ENCODE measurements at regions not wholly inside any gene's neighbourhood (a gene's known extent, or its start where the extent isn't known, plus 50 kb on each side); places are given as distances from the start of the nearest gene placed in this dataset.

DNA sequence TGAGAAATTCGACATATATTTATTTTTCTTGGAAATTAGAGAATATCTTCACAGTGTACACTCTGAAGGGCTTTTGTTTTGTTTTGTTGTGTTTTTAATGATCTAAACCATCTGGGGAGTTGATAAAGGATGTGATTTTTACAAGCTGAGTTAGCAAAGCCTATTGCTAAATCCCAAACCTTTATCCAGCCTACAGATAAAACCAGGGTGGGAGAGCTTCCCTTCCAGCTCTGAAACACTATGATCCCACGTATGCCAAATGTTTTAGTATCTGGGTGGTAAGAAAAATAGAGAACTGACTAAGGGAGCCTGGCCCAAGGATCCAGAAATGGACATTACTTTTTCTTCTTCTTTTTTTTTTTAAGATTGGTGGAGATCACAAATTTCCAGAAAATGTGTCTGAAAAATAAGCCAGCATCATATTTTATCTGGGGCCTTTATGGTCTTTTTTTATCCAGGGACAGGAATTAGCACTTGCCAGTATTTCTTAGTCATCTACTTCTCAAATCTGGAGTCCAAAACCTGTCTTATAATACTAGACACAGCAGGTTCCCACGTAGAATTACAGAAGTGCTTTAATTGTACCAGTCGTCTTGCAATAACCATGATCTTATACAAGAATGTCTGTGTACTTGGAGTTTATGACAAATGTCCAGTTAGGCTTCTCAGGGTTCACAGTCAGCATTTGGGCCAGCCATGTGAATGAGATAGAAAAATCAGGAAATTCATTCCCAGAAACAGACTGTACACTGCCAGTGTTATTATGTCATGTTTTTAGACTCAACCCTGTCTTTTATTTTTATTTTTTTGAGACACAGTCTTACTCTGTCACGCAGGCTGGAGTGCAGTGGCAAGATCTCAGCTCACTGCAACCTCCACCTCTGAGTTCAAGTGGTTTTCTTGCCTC is 290.8 kb upstream of the MPDZ start:
- no peak overlapping the region for H4K91ac ChIP-seq (ENCODE audit: low read length)
- no peak overlapping the region for H3K23ac ChIP-seq (ENCODE audit: low read length in 2 of 2)
- H3K27me3 ChIP-seq (ENCODE audit: control insufficient read depth in 1 of 2, insufficient read depth in 1 of 2, low read length in 2 of 2), result no peaks in the 10 kb centered on the region
- H2BK120ac ChIP-seq (ENCODE audit: low read depth, low read length), result no peak overlapping the region
- H2BK5ac ChIP-seq (ENCODE audit: low read depth, low read length, poor library complexity, severe bottlenecking), result no peak overlapping the region
- no peak overlapping the region for H2BK12ac ChIP-seq (ENCODE audit: low read length in 2 of 2)
- no peak overlapping the region for H3K18ac ChIP-seq (ENCODE audit: low read depth in 1 of 2, low read length in 2 of 2)
- no peak overlapping the region for H3K4me2 ChIP-seq (ENCODE audit: low read length, poor library complexity, severe bottlenecking)
- no peak overlapping the region for H3K4me3 ChIP-seq (ENCODE audit: insufficient read depth in 1 of 2, low read depth in 1 of 2, low read length in 2 of 2)
- no peak overlapping the region for H4K8ac ChIP-seq (ENCODE audit: low read length)
- H3K14ac ChIP-seq (ENCODE audit: low read length in 2 of 2), result no peak overlapping the region
- no peaks in the 10 kb centered on the region for H3K9me3 ChIP-seq (ENCODE audit: control insufficient read depth, low read length)
- H3K9ac ChIP-seq (ENCODE audit: low read length), result peak overlapping the region; percentile 7
- H2BK15ac ChIP-seq (ENCODE audit: low read depth, poor library complexity, severe bottlenecking), result no peak overlapping the region
- no peaks in the 10 kb centered on the region for H3K36me3 ChIP-seq (ENCODE audit: control insufficient read depth in 1 of 2, insufficient read depth in 2 of 2, low read depth in 1 of 2, low read length in 2 of 2)
- H2AK5ac ChIP-seq (ENCODE audit: low read length, severe bottlenecking), result no peak overlapping the region
- no peak overlapping the region for H3K27ac ChIP-seq (ENCODE audit: low read length, poor library complexity, severe bottlenecking)
- H3K79me1 ChIP-seq (replicated peaks; ENCODE audit: low read length, poor library complexity, severe bottlenecking), result no peaks in the 10 kb centered on the region
- no peak overlapping the region for H2AFZ ChIP-seq (ENCODE audit: low read depth, low read length)
- WGBS, result 84% methylated on average over 3 of the region's 5 CpGs
- DNase-seq, result no peak
- H3K4ac ChIP-seq (ENCODE audit: low read depth in 1 of 2, low read length in 2 of 2), result no peak overlapping the region
- no peaks in the 10 kb centered on the region for H3K4me1 ChIP-seq (ENCODE audit: control insufficient read depth, insufficient read depth, low read depth, low read length)

GRCh38 chr9:13569602-13570067 is 290.1 kb upstream of the MPDZ start:
- Histone ChIP-seq H2BK5ac (ENCODE audit: low read depth, low read length, poor library complexity, severe bottlenecking) (no peak overlapping the region), H3K14ac (ENCODE audit: low read length in 2 of 2) (no peak overlapping the region), H2BK120ac (ENCODE audit: low read depth, low read length) (no peak overlapping the region), H3K4me2 (ENCODE audit: low read length, poor library complexity, severe bottlenecking) (no peak overlapping the region), H3K23ac (ENCODE audit: low read length in 2 of 2) (no peak overlapping the region), H3K4ac (ENCODE audit: low read depth in 1 of 2, low read length in 2 of 2) (no peak overlapping the region), H3K4me3 (ENCODE audit: insufficient read depth in 1 of 2, low read depth in 1 of 2, low read length in 2 of 2) (no peak overlapping the region), H2AK5ac (ENCODE audit: low read length, severe bottlenecking) (no peak overlapping the region), H3K9ac (ENCODE audit: low read length) (no peak overlapping the region), H3K27me3 (ENCODE audit: control insufficient read depth in 1 of 2, insufficient read depth in 1 of 2, low read length in 2 of 2) (no peaks in the 10 kb centered on the region), H2AFZ (ENCODE audit: low read depth, low read length) (no peak overlapping the region), H3K27ac (ENCODE audit: low read length, poor library complexity, severe bottlenecking) (no peak overlapping the region), H3K36me3 (ENCODE audit: control insufficient read depth in 1 of 2, insufficient read depth in 2 of 2, low read depth in 1 of 2, low read length in 2 of 2) (no peaks in the 10 kb centered on the region), H4K91ac (ENCODE audit: low read length) (no peak overlapping the region), H3K9me3 (ENCODE audit: control insufficient read depth, low read length) (no peaks in the 10 kb centered on the region), H4K8ac (ENCODE audit: low read length) (no peak overlapping the region), H2BK12ac (ENCODE audit: low read length in 2 of 2) (no peak overlapping the region), H2BK15ac (ENCODE audit: low read depth, poor library complexity, severe bottlenecking) (no peak overlapping the region), H3K18ac (ENCODE audit: low read depth in 1 of 2, low read length in 2 of 2) (no peak overlapping the region), H3K4me1 (ENCODE audit: control insufficient read depth, insufficient read depth, low read depth, low read length) (no peaks in the 10 kb centered on the region), H3K79me1 (replicated peaks; ENCODE audit: low read length, poor library complexity, severe bottlenecking) (no peaks in the 10 kb centered on the region)
- WGBS, result no CpG with 5 or more reads among the region's 1 CpG
- DNase-seq, result no peak

- Histone ChIP-seq H2AFZ (ENCODE audit: low read depth, low read length) (peak overlapping the region; percentile 15), H3K9me3 (ENCODE audit: control insufficient read depth, low read length) (no peaks in the 10 kb centered on the region), H2BK5ac (ENCODE audit: low read depth, low read length, poor library complexity, severe bottlenecking) (peak overlapping the region; percentile 14), H3K4me1 (ENCODE audit: control insufficient read depth, insufficient read depth, low read depth, low read length) (no peaks in the 10 kb centered on the region), H2BK12ac (ENCODE audit: low read length in 2 of 2) (no peak overlapping the region), H3K9ac (ENCODE audit: low read length) (peak overlapping the region; percentile 63), H3K4me2 (ENCODE audit: low read length, poor library complexity, severe bottlenecking) (peak overlapping the region; percentile 73), H2BK120ac (ENCODE audit: low read depth, low read length) (no peak overlapping the region), H3K79me1 (replicated peaks; ENCODE audit: low read length, poor library complexity, severe bottlenecking) (no peaks in the 10 kb centered on the region), H3K27ac (ENCODE audit: low read length, poor library complexity, severe bottlenecking) (no peak overlapping the region), H3K23ac (ENCODE audit: low read length in 2 of 2) (no peak overlapping the region), H3K36me3 (ENCODE audit: control insufficient read depth in 1 of 2, insufficient read depth in 2 of 2, low read depth in 1 of 2, low read length in 2 of 2) (no peaks in the 10 kb centered on the region), H4K91ac (ENCODE audit: low read length) (no peak overlapping the region), H3K18ac (ENCODE audit: low read depth in 1 of 2, low read length in 2 of 2) (no peak overlapping the region), H3K4ac (ENCODE audit: low read depth in 1 of 2, low read length in 2 of 2) (no peak overlapping the region), H2AK5ac (ENCODE audit: low read length, severe bottlenecking) (no peak overlapping the region), H3K27me3 (ENCODE audit: control insufficient read depth in 1 of 2, insufficient read depth in 1 of 2, low read length in 2 of 2) (no peaks in the 10 kb centered on the region), H3K4me3 (ENCODE audit: insufficient read depth in 1 of 2, low read depth in 1 of 2, low read length in 2 of 2) (peak overlapping the region; percentile 30 to 53), H4K8ac (ENCODE audit: low read length) (no peak overlapping the region), H2BK15ac (ENCODE audit: low read depth, poor library complexity, severe bottlenecking) (no peak overlapping the region), H3K14ac (ENCODE audit: low read length in 2 of 2) (no peak overlapping the region)
- peak; percentile 29 for DNase-seq
- 12% methylated on average over 17 of the region's 18 CpGs for WGBS
Measured at GRCh38 chr9:13568841-13569601, 289.5 kb upstream of the MPDZ start.

GRCh38 chr9:13568405-13568804 is 288.9 kb upstream of the MPDZ start:
- H2AFZ ChIP-seq (ENCODE audit: low read depth, low read length), result peak overlapping the region; percentile 15
- H2BK120ac ChIP-seq (ENCODE audit: low read depth, low read length), result no peak overlapping the region
- peak overlapping the region; percentile 73 for H3K4me2 ChIP-seq (ENCODE audit: low read length, poor library complexity, severe bottlenecking)
- H3K23ac ChIP-seq (ENCODE audit: low read length in 2 of 2), result no peak overlapping the region
- H3K18ac ChIP-seq (ENCODE audit: low read depth in 1 of 2, low read length in 2 of 2), result no peak overlapping the region
- H3K27ac ChIP-seq (ENCODE audit: low read length, poor library complexity, severe bottlenecking), result no peak overlapping the region
- no peak overlapping the region for H3K14ac ChIP-seq (ENCODE audit: low read length in 2 of 2)
- DNase-seq, result peak; percentile 33
- H2AK5ac ChIP-seq (ENCODE audit: low read length, severe bottlenecking), result no peak overlapping the region
- H3K27me3 ChIP-seq (ENCODE audit: control insufficient read depth in 1 of 2, insufficient read depth in 1 of 2, low read length in 2 of 2), result no peaks in the 10 kb centered on the region
- H3K4ac ChIP-seq (ENCODE audit: low read depth in 1 of 2, low read length in 2 of 2), result peak overlapping the region in 1 of 2 experiments; percentile 13
- H2BK15ac ChIP-seq (ENCODE audit: low read depth, poor library complexity, severe bottlenecking), result no peak overlapping the region
- H3K4me3 ChIP-seq (ENCODE audit: insufficient read depth in 1 of 2, low read depth in 1 of 2, low read length in 2 of 2), result peak overlapping the region in 1 of 2 experiments; percentile 53
- peak overlapping the region; percentile 63 for H3K9ac ChIP-seq (ENCODE audit: low read length)
- no peaks in the 10 kb centered on the region for H3K36me3 ChIP-seq (ENCODE audit: control insufficient read depth in 1 of 2, insufficient read depth in 2 of 2, low read depth in 1 of 2, low read length in 2 of 2)
- no peaks in the 10 kb centered on the region for H3K79me1 ChIP-seq (replicated peaks; ENCODE audit: low read length, poor library complexity, severe bottlenecking)
- no peak overlapping the region for H4K8ac ChIP-seq (ENCODE audit: low read length)
- H2BK12ac ChIP-seq (ENCODE audit: low read length in 2 of 2), result no peak overlapping the region
- 4% methylated on average over 3 of the region's 3 CpGs for WGBS
- H3K4me1 ChIP-seq (ENCODE audit: control insufficient read depth, insufficient read depth, low read depth, low read length), result no peaks in the 10 kb centered on the region
- no peak overlapping the region for H2BK5ac ChIP-seq (ENCODE audit: low read depth, low read length, poor library complexity, severe bottlenecking)
- no peaks in the 10 kb centered on the region for H3K9me3 ChIP-seq (ENCODE audit: control insufficient read depth, low read length)
- no peak overlapping the region for H4K91ac ChIP-seq (ENCODE audit: low read length)
